ENCODE measurements at regions not wholly inside any gene's neighbourhood (a gene's known extent, or its start where the extent isn't known, plus 50 kb on each side); places are given as distances from the start of the nearest gene placed in this dataset.

- peaks cover 4% of the 10 kb centered on the region for H3K4me1 Mint-ChIP-seq
- H3K4me3 Mint-ChIP-seq = no peak overlapping the region
Observed at GRCh38 chr5:99449786-99450185, 521.0 kb upstream of the CHD1 start.

GRCh38 chr5:99445805-99446204 lies 517.0 kb upstream of the CHD1 start:
- no peak for DNase-seq
- Mint-ChIP-seq H3K4me1 (peaks cover 4% of the 10 kb centered on the region), H3K36me3 (ENCODE audit: low read depth) (no peaks in the 10 kb centered on the region), H3K9me3 (no peaks in the 10 kb centered on the region), H3K27me3 (ENCODE audit: insufficient read depth) (no peaks in the 10 kb centered on the region), H3K4me3 (no peak overlapping the region), H3K27ac (no peak overlapping the region)
- Histone ChIP-seq H3K27me3 (ENCODE audit: control insufficient read depth, insufficient read depth, low read length, poor library complexity, severe bottlenecking) (no peaks in the 10 kb centered on the region), H3K4me1 (ENCODE audit: control insufficient read depth, insufficient read depth, low read length) (no peaks in the 10 kb centered on the region), H3K4me3 (ENCODE audit: low read length) (no peak overlapping the region), H3K36me3 (ENCODE audit: control insufficient read depth, insufficient read depth, low read length) (no peaks in the 10 kb centered on the region), H3K9ac (ENCODE audit: extremely low read depth, low read length, poor library complexity, severe bottlenecking) (no peak overlapping the region), H3K27ac (ENCODE audit: low read depth, low read length) (no peak overlapping the region), H3K9me3 (ENCODE audit: control insufficient read depth, low read length) (no peaks in the 10 kb centered on the region)
- TF ChIP-seq CTCF (conservative IDR thresholded peaks at IDR 0.05) = no peak
- WGBS, 2 experiments (ENCODE audit: insufficient coverage in 1 of 2, insufficient read length in 1 of 2) = 86% methylated on average over 1 of the region's 1 CpG; no CpG with 5 or more reads in 1 of the 2 experiments

More at GRCh38 chr5:99449786-99450185, 521.0 kb upstream of the CHD1 start:
- no peak for DNase-seq
- H3K36me3 ChIP-seq (ENCODE audit: control insufficient read depth, insufficient read depth, low read length) = no peaks in the 10 kb centered on the region
- H3K9me3 ChIP-seq (ENCODE audit: control insufficient read depth, low read length) = no peaks in the 10 kb centered on the region
- H3K27ac ChIP-seq (ENCODE audit: low read depth, low read length) = no peak overlapping the region
- no peaks in the 10 kb centered on the region for H3K9me3 Mint-ChIP-seq
- WGBS, 2 experiments (ENCODE audit: insufficient coverage in 1 of 2, insufficient read length in 1 of 2) = 91 to 92% methylated on average over 1 to 3 of the region's 3 CpGs
- H3K36me3 Mint-ChIP-seq (ENCODE audit: low read depth) = no peaks in the 10 kb centered on the region
- no peak overlapping the region for H3K9ac ChIP-seq (ENCODE audit: extremely low read depth, low read length, poor library complexity, severe bottlenecking)
- TF ChIP-seq CTCF (conservative IDR thresholded peaks at IDR 0.05) = no peak
- no peaks in the 10 kb centered on the region for H3K4me1 ChIP-seq (ENCODE audit: control insufficient read depth, insufficient read depth, low read length)
- H3K27me3 ChIP-seq (ENCODE audit: control insufficient read depth, insufficient read depth, low read length, poor library complexity, severe bottlenecking) = no peaks in the 10 kb centered on the region
- no peak overlapping the region for H3K4me3 ChIP-seq (ENCODE audit: low read length)
- no peak overlapping the region for H3K27ac Mint-ChIP-seq
- H3K27me3 Mint-ChIP-seq (ENCODE audit: insufficient read depth) = no peaks in the 10 kb centered on the region

- Histone ChIP-seq H3K9me3 (ENCODE audit: control insufficient read depth, low read length) (no peaks in the 10 kb centered on the region), H3K27me3 (ENCODE audit: control insufficient read depth, insufficient read depth, low read length, poor library complexity, severe bottlenecking) (no peaks in the 10 kb centered on the region), H3K4me1 (ENCODE audit: control insufficient read depth, insufficient read depth, low read length) (no peaks in the 10 kb centered on the region), H3K27ac (ENCODE audit: low read depth, low read length) (no peak overlapping the region), H3K9ac (ENCODE audit: extremely low read depth, low read length, poor library complexity, severe bottlenecking) (no peak overlapping the region), H3K4me3 (ENCODE audit: low read length) (no peak overlapping the region), H3K36me3 (ENCODE audit: control insufficient read depth, insufficient read depth, low read length) (no peaks in the 10 kb centered on the region)
- no peaks in the 10 kb centered on the region for H3K36me3 Mint-ChIP-seq (ENCODE audit: low read depth)
- TF ChIP-seq CTCF (conservative IDR thresholded peaks at IDR 0.05) = no peak
- H3K27me3 Mint-ChIP-seq (ENCODE audit: insufficient read depth) = no peaks in the 10 kb centered on the region
- H3K4me3 Mint-ChIP-seq = no peak overlapping the region
- H3K27ac Mint-ChIP-seq = no peak overlapping the region
- WGBS, 2 experiments (ENCODE audit: insufficient coverage in 1 of 2, insufficient read length in 1 of 2) = 98 to 100% methylated on average over 1 to 3 of the region's 3 CpGs
- no peak for DNase-seq
- peaks cover 4% of the 10 kb centered on the region for H3K4me1 Mint-ChIP-seq
- no peaks in the 10 kb centered on the region for H3K9me3 Mint-ChIP-seq
Observed at GRCh38 chr5:99441235-99441634, 512.4 kb upstream of the CHD1 start.

All from endodermal cell (in vitro differentiated cells).